Skeletal muscle satellite cell (primary cell): ENCODE measurements at regions not wholly inside any gene's neighbourhood (a gene's known extent, or its start where the extent isn't known, plus 50 kb on each side); places are given as distances from the start of the nearest gene placed in this dataset.
"Not testable (repeated sequence)": the region's sequence is repeated elsewhere in the genome, so short reads cannot be mapped to it uniquely, and the experiment has no call there.

ENCODE experiments used
- H3K27me3 ChIP-seq: 2 replicates; pipeline ENCODE4 v1.7.0; 2013; ENCODE audit warnings: low read length; ENCODE audit not compliant: control insufficient read depth, insufficient read depth
- H3K36me3 ChIP-seq: 2 replicates; pipeline ENCODE4 v1.7.0; 2013; ENCODE audit warnings: mild to moderate bottlenecking, control low read depth, low read length; ENCODE audit not compliant: insufficient read depth
- H3K4me1 ChIP-seq: 2 replicates; pipeline ENCODE4 v1.7.0; 2013; ENCODE audit warnings: low read length; ENCODE audit not compliant: control insufficient read depth, insufficient read depth
- H3K4me2 ChIP-seq: 2 replicates; pipeline ENCODE4 v1.7.0; 2013; ENCODE audit warnings: mild to moderate bottlenecking, low read length
- H3K4me3 ChIP-seq: 2 replicates; pipeline ENCODE4 v1.7.0; 2013; ENCODE audit warnings: low read length
- H3K9ac ChIP-seq: 2 replicates; pipeline ENCODE4 v1.7.0; 2013; ENCODE audit warnings: mild to moderate bottlenecking, low read depth, low read length, moderate library complexity
- H3K9me3 ChIP-seq: replicated peaks from 2 replicates; pipeline ENCODE4 v1.7.0; 2013; ENCODE audit warnings: mild to moderate bottlenecking, control low read depth, low read length

GRCh38 chr11:87589082-87589481, 551.3 kb downstream of the TMEM135 start:
- Histone ChIP-seq H3K36me3 (no peaks in the 10 kb centered on the region), H3K27me3 (no peaks in the 10 kb centered on the region), H3K4me3 (no peak overlapping the region), H3K9me3 (no peaks in the 10 kb centered on the region), H3K9ac (no peak overlapping the region), H3K4me2 (no peak overlapping the region), H3K4me1 (no peaks in the 10 kb centered on the region)

- not testable (repeated sequence) for H3K9ac ChIP-seq, H3K27me3 ChIP-seq, H3K4me2 ChIP-seq, H3K4me3 ChIP-seq, H3K4me1 ChIP-seq, H3K36me3 ChIP-seq, H3K9me3 ChIP-seq
These were observed 547.9 kb downstream of the TMEM135 start for GRCh38 chr11:87585613-87586012.

GRCh38 chr11:87583931-87584330, 546.2 kb downstream of the TMEM135 start:
- H3K9ac ChIP-seq: no peak overlapping the region
- no peaks in the 10 kb centered on the region for H3K9me3 ChIP-seq
- no peaks in the 10 kb centered on the region for H3K36me3 ChIP-seq
- H3K27me3 ChIP-seq: no peaks in the 10 kb centered on the region
- no peak overlapping the region for H3K4me3 ChIP-seq
- H3K4me1 ChIP-seq: no peaks in the 10 kb centered on the region
- H3K4me2 ChIP-seq: no peak overlapping the region

DNA sequence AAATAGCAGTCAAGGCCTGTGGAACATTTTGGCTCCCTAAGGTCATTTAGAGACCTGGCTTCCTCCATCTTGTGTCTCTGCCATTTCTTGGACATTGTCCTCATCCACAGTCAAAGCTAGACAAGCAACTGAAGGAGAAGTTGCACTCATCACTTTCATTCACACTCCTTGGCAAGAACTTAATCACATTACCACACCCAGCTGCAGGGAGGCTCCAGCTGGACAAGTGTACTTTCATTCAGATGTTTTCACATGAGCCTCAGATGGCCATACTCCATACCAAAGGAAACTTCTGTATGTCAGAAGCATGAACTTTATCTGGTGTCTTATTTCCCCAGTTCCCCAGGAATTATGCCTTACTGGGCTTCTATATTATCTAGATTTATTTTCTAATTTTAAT, 537.4 kb downstream of the TMEM135 start:
- Histone ChIP-seq H3K36me3 (no peaks in the 10 kb centered on the region), H3K27me3 (no peaks in the 10 kb centered on the region), H3K4me1 (no peaks in the 10 kb centered on the region), H3K9me3 (no peaks in the 10 kb centered on the region), H3K4me2 (no peak overlapping the region), H3K4me3 (no peak overlapping the region), H3K9ac (no peak overlapping the region)

DNA sequence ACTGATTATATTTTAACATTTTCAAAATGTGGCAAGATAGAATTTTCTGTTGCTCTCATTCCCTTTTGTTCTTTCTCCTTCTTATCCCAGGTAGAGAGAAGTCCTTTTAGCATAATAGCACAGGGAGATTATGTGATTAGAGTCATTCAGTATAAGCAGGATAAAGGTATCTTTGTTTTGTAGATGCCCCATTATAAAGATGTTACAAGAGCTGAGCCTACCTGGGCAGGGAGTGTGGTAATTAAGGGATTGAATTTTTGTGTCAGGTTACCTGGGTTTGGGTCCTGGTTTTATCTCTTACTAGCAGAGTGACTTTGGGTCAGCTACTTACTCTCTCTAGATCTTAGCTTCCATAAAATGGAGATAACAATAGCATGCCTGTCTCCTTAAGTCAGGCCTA, 536.5 kb downstream of the TMEM135 start:
- H3K9ac ChIP-seq: no peak overlapping the region
- H3K36me3 ChIP-seq: no peaks in the 10 kb centered on the region
- no peak overlapping the region for H3K4me3 ChIP-seq
- no peaks in the 10 kb centered on the region for H3K9me3 ChIP-seq
- no peaks in the 10 kb centered on the region for H3K4me1 ChIP-seq
- no peak overlapping the region for H3K4me2 ChIP-seq
- no peaks in the 10 kb centered on the region for H3K27me3 ChIP-seq

DNA sequence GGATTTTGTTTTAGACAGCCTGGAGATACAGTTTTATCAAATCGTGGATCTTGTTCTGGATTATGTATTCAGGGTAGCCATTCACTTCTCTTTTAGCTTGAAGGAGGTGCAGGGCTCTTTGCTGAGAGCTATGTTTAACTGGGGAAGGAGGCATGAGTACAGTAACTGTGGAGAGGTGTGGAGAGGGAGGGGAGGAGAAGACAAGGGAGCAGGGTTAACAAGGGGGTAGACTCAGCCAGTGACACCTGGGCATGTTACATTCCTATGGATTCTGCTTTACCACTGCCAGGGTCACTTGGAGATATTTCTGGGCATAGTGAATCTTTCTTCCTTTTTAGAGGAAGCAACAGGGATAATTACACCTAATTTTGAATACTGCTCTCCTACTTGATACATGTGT, 536.0 kb downstream of the TMEM135 start:
- Histone ChIP-seq H3K9ac (no peak overlapping the region), H3K36me3 (no peaks in the 10 kb centered on the region), H3K4me1 (no peaks in the 10 kb centered on the region), H3K9me3 (no peaks in the 10 kb centered on the region), H3K27me3 (no peaks in the 10 kb centered on the region), H3K4me3 (no peak overlapping the region), H3K4me2 (no peak overlapping the region)

DNA sequence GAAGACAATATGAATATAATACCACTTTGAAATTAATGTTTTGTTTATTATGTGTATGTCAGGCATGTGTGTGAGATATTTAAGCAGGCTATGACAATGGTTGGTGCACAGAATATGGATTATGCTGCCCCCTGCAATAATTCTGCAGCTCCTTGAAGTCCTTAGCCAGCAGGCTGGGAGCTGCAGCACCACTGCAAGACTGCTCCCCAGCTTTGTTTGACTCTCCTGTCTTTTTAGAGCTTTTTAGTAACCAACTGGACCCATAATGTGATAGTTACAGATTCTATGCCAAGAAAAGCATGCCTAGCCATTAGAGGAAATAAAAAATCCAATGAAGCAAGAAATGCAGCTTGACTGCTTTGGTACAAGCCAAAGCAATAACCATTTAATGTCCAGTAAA, 535.1 kb downstream of the TMEM135 start:
- Histone ChIP-seq H3K4me1 (no peaks in the 10 kb centered on the region), H3K9me3 (no peaks in the 10 kb centered on the region), H3K36me3 (no peaks in the 10 kb centered on the region), H3K4me2 (no peak overlapping the region), H3K9ac (no peak overlapping the region), H3K4me3 (no peak overlapping the region), H3K27me3 (no peaks in the 10 kb centered on the region)

- H3K4me1 ChIP-seq: no peaks in the 10 kb centered on the region
- no peaks in the 10 kb centered on the region for H3K9me3 ChIP-seq
- H3K36me3 ChIP-seq: no peaks in the 10 kb centered on the region
- no peak overlapping the region for H3K4me2 ChIP-seq
- H3K4me3 ChIP-seq: no peak overlapping the region
- no peaks in the 10 kb centered on the region for H3K27me3 ChIP-seq
- no peak overlapping the region for H3K9ac ChIP-seq
These were observed 522.6 kb downstream of the TMEM135 start for GRCh38 chr11:87560352-87560751.

DNA sequence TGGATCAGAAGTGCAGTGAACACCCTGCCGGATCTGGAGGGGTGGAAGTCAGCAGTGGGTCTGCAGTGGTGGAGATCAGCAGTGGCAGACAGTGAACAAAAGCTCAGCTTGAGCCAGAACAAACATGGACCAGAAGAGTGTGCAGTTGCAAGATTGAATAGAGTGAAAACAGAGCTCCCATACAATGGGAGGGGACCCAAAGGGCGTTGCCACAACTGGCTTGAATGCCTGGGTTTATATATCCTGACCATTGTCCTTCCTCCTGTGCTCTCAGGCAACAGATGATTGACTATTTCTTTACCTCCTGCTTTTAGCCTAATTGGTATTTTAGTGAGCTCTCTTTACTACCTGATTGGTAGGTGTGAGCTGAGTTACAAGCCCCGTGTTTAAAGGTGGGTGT, 522.1 kb downstream of the TMEM135 start:
- H3K4me2 ChIP-seq, H3K4me1 ChIP-seq, H3K4me3 ChIP-seq, H3K36me3 ChIP-seq, H3K9me3 ChIP-seq, H3K9ac ChIP-seq, H3K27me3 ChIP-seq: not testable (repeated sequence)

GRCh38 chr11:87555101-87555500, 517.4 kb downstream of the TMEM135 start:
- Histone ChIP-seq H3K9me3 (no peaks in the 10 kb centered on the region), H3K4me3 (no peak overlapping the region), H3K4me2 (no peak overlapping the region), H3K36me3 (no peaks in the 10 kb centered on the region), H3K9ac (no peak overlapping the region), H3K4me1 (no peaks in the 10 kb centered on the region), H3K27me3 (no peaks in the 10 kb centered on the region)

DNA sequence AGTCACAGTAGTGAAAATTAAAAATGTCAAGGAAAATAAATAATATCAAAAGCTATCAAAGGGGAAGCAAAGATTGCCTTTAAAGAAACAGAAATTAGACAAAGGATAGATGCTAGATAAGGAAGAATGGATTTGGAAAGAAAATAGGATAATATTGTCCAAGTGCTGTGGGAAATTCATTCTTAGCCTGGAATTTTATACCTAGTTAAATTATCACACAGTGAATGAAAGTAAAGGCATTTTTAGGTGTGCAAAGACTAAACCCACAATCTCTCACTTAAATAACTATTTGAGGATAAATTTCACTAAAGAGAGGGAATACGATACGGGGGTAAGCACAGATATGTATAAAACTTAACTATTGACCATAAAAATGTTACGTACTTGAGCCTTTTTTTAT, 511.1 kb downstream of the TMEM135 start:
- Histone ChIP-seq H3K9me3 (peaks cover under 1% of the 10 kb centered on the region), H3K9ac (no peak overlapping the region), H3K36me3 (no peaks in the 10 kb centered on the region), H3K27me3 (no peaks in the 10 kb centered on the region), H3K4me3 (no peak overlapping the region), H3K4me2 (no peak overlapping the region), H3K4me1 (no peaks in the 10 kb centered on the region)

DNA sequence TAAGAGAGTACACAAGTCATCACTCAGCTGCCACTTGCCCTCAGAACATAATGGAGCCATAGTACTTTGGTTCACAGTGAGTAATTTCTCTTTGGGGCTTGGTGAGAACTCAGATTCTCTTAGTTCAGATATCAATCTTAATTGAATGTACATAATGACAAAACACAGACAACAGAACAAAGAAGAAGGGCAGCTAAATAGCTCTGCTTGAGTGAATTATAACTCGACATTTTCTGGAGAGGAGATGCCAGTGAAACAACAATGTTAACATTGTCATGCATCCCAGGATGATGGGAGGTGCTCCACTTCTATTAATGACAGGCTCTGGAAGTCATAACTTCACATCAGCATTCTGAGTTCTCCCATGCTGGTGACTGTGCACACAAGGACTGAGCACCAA, 508.1 kb downstream of the TMEM135 start:
- Histone ChIP-seq H3K36me3 (no peaks in the 10 kb centered on the region), H3K9me3 (peaks cover 3% of the 10 kb centered on the region), H3K4me3 (no peak overlapping the region), H3K27me3 (no peaks in the 10 kb centered on the region), H3K4me1 (no peaks in the 10 kb centered on the region), H3K4me2 (no peak overlapping the region), H3K9ac (no peak overlapping the region)

DNA sequence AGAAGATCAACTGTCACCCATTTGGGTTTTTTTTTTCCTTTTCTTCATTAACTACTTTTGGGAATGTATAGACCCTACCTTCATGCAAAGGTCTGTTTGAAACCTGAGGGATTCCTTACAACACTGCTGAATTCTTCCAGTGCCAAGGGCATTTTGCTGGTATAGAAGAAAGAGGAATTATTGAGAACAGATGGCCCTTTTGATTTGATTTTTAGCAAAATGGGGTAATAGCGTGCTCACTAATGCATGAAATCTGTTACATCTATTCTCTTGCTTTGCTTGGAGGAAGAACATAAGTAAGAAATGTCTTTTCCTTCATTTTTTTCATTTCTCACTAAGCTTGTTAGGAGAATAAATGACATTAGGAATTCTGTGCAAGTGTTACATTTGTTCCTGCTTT, 501.9 kb downstream of the TMEM135 start:
- Histone ChIP-seq H3K36me3 (no peaks in the 10 kb centered on the region), H3K9ac (no peak overlapping the region), H3K4me3 (no peak overlapping the region), H3K9me3 (peaks cover 3% of the 10 kb centered on the region), H3K4me2 (no peak overlapping the region), H3K27me3 (no peaks in the 10 kb centered on the region), H3K4me1 (no peaks in the 10 kb centered on the region)
